Fibroblast of upper back skin (primary cell): ENCODE measurements at regions not wholly inside any gene's neighbourhood (a gene's known extent, or its start where the extent isn't known, plus 50 kb on each side); places are given as distances from the start of the nearest gene placed in this dataset.
"Not testable (repeated sequence)": the region's sequence is repeated elsewhere in the genome, so short reads cannot be mapped to it uniquely, and the experiment has no call there.

Experiments
- DNase-seq: peaks from one replicate; pipeline ENCODE4 v3.0.0-alpha.2; 2013

DNA sequence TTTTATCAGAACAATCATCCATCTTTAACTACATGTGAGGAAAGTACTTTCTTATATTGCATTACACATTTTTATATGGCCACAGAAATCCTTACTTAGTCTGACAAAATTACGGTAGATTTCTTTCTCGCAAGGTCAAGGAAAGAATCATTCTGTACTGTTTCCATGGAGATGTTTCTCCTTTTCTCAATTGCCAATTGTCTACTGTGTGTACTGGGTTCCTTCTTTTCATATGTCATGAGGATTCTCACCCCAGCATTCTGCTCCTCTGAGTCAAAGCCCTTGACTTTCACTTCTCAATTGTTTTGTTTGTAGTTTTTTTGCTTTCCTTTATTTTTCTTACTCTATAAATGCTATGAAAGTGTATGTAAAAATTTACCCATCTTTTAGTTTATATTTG is 99.3 kb upstream of the AGAP9 start:
- not testable (repeated sequence) for DNase-seq

DNA sequence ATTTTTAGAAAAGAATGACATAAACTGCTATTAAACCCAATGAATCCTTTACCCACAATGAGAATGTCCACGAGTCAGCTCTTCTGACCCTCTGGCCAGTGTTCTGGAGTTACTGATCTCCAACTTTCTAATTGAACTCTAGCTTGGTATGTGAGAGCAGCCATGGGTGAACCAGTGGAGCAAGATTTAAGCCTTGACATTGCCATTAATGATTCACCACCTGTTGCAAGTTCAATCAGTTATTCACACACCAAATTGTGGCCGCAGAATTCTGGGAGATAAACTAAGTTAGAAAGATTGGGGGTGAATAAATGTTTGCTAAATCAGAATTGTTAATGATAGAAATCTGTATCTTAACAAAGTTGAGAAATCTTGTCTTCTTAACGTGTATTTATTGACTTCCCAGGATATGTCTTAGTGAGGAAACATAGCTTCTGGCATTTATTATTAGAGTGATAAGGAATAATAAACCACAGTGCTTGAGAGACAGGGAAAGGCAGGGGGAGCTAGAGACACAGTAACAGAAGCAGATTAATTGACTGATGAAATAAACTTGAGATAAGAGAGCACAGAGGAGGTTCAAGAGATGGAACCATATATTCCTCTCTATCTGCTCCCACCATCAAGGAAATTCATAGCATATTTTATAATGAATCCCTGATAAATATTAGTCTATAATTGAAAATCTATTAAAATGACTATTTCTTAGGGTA is 96.0 kb upstream of the AGAP9 start:
- peak; percentile 7 for DNase-seq

DNA sequence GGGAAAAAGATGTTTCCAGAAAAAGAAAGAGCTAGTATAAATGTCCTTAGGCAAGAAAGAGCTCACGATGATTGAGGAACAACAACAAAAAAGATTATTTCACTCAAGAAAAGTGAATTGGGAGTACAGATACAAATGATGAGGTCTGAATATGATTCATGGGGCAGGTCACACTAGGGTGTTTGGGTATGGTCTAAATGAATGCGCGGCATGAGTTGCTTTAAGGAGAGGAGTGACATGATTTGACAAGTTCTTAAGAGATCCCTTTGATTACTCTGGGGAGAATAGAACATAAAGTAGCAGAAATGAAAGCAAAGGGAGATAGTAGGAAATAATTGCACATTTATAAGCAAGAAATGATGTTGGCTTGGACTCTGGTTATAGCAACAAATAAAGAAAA is 85.9 kb upstream of the AGAP9 start:
- not testable (repeated sequence) for DNase-seq

DNA sequence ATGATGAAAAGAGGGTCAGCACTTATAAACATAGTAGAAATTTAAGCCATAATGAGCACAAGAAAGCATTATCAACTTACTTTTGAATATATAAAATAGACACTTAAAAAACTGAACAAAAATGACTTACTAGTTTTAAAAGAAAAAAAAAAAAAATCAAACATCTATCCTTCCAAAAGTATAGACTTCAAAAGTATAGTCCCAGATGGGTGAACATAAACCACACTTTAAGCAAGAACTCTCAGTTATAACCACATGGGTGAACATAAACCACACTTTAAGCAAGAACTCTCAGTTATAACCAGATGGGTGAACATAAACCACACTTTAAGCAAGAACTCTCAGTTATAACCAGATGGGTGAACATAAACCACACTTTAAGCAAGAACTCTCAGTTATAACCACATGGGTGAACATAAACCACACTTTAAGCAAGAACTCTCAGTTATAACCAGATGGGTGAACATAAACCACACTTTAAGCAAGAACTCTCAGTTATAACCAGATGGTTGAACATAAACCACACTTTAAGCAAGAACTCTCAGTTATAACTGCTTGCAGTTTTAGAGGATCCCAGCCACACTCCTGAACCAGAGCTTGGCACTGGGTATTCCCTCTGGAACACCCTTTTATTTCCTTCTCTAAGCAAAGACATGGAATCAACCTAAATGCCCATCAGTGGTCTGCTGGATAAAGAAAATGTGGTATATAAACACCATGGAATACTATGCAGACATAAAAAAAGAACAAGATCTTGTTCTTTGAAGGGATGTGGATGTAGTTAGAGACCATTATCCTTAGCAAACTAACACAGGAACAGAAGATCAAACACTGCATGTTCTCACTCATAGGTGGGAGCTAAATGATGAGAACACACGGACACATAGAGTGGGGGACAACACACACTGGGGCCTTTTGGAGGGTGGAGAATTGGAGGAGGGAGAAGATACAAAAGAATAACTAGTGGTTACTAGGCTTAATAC is 82.6 kb upstream of the AGAP9 start:
- not testable (repeated sequence) for DNase-seq

DNA sequence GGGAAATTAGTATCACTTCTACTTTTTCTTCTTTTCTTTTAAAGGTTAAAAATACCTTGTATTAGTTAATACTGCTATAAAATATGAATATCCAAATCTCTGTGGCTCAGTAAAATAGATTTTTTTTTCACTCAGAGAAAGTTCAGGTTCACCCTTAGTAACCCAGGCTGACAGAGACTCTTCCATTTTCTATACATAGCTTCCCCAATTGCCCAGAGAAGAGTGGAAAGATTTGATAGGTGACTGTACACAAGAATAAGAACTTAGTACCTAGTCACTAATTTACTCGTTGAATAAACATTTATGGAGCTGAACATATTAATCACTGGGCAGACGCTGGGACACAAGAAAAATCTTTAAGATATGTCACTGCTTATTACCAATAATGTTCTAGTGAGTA is 77.2 kb upstream of the AGAP9 start:
- DNase-seq, result not testable (repeated sequence)

DNA sequence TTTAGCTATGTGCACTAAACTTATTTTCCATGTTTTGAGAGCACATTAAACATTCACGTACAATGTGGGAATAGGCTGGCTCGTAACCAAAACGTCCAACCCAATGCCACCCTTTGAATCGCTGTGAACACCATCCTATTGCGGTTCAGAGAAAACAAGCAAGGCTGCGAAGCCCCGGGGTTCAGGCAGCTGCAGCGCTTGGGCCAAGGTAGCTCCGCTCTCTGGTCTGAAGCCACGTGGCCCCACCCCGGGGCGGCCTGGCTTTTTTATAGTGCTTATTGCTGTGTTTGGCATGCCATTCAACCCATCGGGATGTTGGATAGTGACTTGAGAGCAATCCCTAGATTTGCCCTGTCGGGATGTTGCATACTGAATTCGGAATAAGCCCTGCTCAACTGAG is 76.7 kb upstream of the AGAP9 start:
- DNase-seq, result not testable (repeated sequence)

DNA sequence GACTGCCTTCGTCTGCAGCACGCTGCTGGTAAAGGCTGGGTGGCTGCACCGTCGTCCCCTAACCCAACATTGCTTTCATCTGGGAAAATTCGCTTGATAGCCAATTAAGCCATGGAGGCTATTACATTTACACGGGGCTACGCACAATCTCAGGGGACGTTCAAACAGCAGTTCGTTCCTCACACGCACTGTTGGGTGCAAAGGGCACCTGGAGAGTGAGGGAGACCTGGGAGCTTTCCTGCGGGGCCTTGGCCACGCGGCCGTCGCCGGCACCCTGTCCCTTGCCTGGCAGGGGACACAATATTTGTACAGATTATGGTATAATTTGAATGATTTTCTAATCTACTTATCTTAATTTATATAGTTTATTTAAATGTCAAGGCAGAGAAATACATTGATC is 76.2 kb upstream of the AGAP9 start:
- DNase-seq, result not testable (repeated sequence)

DNA sequence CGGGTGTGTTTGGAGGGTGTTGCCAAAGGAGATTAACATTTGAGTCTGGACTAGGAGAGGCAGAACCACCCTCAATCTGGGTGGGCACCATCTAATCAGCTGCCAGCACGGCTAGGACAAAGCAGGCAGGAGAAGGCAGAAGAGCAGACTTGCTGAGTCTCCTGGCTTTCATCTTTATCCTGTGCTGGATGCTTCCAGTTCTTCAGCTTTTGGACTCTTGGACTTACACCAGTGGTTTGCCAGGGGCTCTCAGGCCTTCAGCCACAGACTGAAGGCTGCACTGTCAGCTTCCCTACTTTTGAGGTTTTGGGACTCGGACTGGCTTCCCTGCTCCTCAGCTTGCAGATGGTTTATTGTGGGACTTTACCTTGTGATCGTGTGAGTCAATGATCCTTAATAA is 70.4 kb upstream of the AGAP9 start:
- DNase-seq, result not testable (repeated sequence)

DNA sequence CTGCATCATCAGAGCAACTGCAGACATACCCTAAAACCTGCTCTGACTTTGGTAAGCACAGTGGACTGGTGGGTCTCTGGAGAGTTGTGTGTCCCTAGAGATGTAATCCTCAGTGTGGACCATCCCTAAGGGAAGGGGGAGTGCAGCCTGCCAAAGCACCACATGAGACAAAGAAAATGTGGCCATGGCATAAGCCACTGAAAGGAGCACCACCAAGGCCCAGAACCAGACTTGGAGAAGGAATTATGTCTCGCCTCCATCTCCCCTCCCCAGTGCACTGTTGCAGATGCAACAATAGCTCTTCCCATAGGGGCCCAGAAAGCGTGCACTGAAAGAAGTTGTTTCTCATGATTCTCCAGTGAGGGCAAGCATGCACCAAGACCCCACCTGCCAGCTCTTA is 69.7 kb upstream of the AGAP9 start:
- not testable (repeated sequence) for DNase-seq

DNA sequence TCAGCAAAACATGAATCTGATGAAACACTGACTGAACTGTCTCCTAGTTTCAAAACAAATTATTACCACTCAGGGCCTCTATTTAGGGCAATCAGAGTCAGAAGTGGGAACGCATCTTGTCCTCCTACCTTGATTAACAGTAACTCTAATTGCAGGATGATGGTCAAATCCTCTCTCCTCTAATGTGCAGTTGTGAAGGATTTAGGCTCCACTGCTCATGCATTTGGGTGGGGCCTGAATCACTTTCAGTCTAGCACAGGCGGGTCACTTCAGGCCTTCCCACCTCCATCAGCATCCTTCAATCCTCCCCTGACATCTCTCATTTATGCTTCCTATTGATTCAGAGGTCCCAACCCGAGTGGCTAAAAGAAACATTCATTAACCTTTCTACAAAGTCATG is 67.5 kb upstream of the AGAP9 start:
- DNase-seq, result not testable (repeated sequence)

DNA sequence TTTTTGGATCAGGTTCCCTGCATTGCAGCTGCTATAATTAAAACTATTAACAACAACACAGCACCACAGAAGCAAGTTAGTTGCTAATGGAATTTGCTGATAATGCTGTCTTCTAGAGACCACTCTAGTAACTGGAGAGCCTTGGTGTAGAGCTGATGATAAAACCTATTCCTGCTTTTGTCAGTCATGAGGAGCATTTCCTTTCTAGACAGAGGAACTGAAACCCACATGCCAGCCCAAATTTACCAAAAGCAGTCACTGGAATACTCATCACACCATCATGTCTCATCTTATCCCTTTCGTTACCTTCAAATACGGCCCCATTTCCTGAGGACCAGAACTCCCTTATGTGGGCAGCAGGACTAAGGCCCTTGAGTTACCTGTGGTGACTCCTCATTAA is 67.1 kb upstream of the AGAP9 start:
- DNase-seq, result not testable (repeated sequence)

DNA sequence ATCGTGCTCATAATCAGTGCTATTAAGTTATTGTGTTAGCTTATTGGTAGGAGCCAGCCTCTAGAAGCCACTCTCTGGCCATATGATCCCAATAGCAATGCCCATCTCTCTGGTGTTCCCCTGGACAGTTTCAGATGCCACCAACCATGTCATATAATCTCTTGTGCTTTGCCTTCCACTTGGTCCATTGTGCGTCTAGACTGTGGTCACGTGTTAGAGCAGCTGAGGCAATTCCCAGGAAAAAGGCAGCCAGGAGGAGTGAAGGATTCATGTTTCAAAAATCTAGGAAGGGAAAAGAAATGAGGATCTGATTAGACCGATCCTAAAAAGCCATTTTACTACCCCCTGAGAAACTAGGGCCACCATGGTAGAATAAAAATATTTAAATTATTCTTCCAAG is 58.6 kb upstream of the AGAP9 start:
- not testable (repeated sequence) for DNase-seq

DNA sequence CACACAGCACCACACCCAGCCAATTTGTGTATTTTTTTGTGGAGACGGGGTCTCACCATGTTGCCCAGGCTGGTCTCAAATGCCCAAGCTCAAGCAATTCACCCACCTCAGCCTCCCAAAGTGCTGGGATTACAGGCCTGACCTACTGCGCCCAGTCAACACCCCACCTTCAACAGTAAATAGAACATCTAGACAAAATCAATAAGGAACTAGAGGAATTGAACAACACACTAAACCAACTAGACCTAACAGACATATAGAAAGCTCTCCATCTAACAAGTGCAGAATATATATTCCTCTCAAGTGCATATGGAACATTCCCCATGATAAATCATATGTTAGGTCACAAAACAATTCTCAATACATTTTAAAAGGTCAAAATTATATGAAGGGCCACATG is 56.6 kb upstream of the AGAP9 start:
- not testable (repeated sequence) for DNase-seq

DNA sequence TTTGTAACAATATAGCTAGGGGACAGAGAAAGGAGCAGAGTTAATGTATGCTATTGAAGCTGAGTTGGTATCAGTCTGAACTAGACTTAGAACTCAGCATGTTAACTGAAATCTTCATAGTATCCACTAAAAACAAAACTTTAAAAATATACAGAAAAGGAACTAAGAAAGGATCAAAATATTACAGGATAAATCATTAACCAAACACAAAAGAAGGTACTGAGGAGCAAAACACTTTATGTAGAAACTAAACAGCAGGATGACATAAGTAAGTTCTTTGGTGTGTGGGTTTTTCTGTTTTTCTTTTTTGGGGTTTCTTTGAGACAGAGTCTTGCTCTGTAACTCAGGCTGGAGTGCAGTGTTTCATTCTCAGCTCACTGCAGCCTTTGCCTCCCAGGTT is 55.1 kb upstream of the AGAP9 start:
- not testable (repeated sequence) for DNase-seq
